HG02763 (cell line): ENCODE measurements at regions not wholly inside any gene's neighbourhood (a gene's known extent, or its start where the extent isn't known, plus 50 kb on each side); places are given as distances from the start of the nearest gene placed in this dataset.
"Not testable (repeated sequence)": the region's sequence is repeated elsewhere in the genome, so short reads cannot be mapped to it uniquely, and the experiment has no call there.

Experiments
- ATAC-seq: cut with Tn5 transposase; IDR thresholded peaks from one replicate; pipeline ENCODE4 v1.9.1; 2021; ENCODE audit warnings: mild to moderate bottlenecking, moderate library complexity; ENCODE audit not compliant: unreplicated experiment

DNA sequence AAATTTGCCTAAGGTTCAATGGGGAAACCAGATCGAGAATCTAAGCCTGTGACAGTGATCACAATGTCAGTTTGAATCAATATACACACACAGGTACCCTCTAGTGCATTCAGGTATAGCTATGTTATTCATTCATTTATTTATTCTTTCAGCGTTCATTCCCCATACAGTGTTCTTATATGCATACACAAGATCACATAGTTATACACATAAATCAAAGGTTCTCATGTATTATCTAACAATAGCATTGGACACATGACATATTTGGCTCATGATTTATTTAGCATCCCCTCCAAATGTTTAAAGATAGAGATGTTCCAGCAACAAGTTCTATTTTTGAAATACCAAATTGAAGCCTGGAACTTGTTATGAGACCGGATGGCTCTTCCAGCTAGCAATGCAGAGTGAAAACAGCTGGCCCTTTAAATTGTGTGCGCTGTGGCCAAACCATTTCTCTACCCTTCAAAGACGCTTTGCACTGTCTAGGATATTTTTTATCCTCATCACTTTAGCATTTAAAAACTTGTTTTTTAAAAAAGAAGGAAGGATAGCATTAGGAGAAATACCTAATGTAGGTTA is 131.0 kb downstream of the ATXN3L start:
- no peak for ATAC-seq

DNA sequence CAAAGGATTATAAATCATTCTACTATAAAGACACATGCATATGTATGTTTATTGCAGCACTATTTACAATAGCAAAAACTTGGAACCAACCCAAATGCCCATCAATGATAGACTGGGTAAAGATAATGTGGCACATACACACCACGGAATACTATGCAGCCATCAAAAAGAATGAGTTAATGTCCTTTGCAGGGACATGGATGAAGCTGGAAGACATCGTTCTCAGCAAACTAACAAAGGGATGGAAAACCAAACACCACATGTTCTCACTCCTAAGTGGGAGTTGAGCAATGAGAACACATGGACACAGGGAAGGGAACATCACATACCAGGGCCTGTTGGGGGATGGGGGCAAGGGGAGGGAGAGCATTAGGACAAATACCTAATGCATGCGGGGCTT is 133.2 kb downstream of the ATXN3L start:
- ATAC-seq: not testable (repeated sequence)

DNA sequence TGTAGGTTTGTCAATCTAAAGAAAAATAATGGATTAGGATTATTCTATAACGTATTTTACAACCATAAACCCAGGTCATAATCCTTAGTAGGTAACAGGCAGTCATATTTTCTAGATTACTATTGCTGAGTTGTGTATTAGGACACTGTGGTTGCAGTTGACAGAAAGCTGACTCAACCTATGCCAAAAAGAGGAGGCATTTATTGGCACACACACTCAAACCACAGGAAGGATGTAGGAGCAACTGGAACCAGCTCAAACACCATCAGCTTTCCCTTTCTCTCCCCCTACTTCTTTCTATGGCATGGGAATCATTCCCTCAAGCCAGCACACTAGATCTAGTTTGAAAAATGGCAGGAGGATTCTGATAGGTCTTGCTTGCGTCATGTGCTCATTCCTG is 136.4 kb upstream of the FAM9C start:
- no peak for ATAC-seq

DNA sequence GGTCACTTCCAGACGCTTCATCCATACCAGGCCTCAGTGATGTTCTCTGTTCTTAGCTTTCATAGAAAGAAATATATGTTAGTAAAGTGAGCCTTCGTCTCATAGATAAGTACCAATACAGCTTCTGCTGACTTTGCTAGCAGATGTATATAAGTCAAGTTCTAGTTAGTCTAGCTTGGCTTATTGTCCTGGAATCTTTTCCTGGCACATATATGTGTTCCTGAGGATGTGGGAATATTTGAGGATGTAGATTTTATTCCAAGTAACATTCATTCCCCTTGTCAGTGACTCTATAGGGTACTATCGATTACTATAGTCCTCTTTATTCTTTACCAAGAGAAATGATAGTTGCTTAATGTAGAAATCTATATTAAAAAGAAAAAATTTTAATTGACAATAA is 135.2 kb upstream of the FAM9C start:
- ATAC-seq: no peak

DNA sequence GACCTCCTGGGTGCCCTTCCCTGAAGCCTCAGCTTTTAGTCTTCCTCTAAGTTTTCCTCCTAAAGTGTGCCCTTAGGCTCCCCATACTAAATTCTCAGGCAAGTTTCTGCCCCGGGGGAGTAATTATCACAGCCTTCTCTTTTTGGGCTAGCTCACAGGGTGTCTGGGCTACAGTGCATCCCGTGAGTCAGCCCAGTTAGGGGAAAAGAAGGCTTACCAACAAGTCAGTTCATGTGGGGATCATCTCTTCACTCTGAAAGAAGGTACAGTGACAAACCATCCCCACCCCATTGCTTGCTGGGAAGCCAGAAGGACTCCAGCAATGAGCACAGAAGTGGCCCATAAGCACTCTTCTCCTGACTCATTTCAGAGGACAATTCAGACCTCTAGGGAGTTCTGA is 134.7 kb upstream of the FAM9C start:
- no peak for ATAC-seq

DNA sequence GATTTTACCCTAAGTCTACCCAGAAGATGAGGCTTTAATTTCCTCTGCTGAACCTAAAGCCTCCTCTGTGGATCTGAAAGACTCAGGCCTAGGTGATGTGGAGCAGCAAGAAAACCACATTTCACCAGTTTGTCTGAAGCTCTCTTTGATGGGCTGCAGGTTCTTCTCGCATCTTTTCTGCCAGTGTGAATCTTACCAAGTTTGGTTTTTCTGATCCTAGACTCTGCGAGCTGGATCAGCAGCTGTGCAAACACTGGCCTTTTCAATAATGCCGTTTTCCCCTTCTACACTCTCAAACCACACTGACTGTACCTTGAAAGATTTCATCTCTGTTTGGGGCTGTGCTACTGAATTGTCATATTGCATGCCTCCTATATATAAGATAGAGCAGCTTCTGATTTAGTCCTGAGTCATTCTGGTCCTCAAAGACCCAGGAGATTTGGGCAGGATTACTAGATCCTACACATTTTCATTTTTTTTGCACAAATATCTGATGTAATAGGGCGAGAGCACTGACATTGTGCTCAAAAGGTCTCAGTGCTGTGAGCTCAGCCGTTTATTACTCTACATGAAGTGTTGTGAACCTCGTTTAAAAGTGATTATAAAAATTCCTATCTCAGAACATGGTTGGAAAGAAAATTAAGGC is 133.6 kb upstream of the FAM9C start:
- no peak for ATAC-seq

DNA sequence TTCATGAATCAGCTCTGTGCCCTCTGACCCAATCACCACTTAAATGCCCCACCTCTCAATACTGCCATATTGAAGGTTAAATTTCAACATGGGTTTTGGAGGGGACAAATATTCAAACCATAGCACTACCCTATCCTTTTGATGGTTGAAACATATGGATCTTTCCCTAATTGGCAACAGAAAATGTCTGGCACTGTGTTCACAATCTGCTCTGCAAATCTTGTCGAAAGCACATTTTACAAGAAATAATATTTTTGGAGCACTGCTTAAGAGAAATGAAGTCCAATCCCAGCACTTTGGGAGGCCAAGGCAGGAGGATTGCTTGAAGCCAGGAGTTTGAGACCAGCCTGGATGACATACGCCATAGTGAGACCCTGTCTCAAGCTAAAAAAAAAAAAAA is 130.6 kb upstream of the FAM9C start:
- ATAC-seq: no peak

DNA sequence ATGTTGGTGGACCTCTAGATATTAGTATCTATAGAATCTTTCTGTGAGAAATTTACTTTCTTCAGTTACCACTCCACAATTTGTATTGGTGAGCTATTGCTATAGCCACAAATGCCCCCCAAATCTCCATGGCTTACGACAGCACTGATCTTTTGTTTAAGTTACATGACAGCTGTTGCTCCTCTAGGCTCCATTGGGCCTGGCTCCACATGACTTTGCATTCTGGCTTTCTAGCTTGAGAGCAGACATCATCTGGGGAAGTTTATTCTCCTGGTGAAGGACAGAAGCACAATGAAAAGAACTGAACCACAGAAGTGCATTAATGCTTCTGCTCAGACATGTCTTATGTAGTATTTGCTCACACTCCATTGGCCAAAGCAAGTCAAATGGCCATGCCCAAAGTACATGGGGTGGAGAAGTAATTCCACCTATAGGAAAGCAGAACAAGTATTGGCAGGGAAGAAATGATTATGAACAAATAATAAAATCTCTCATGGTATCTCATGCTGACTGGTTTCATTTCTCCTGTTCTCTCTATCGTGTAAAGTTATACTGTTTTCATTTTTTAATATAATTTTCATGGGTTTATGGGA is 126.6 kb upstream of the FAM9C start:
- no peak for ATAC-seq

DNA sequence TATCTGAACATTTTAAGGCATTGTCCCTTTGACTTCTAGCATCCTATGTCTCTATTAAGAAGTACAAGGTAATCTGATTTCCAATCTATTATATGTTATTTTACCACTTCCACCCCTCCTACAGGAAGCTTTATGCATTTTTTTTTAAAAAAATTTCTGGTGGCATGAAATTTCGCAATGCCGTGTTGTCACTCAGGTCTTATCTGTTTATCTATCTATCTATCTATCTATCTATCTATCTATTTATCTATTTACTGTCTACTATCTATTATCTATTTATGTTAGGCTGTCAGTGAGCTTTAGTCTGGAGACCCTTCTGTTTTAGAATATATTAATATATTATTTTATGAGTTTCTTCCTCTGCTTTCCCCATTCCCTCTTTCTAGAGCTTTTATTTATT is 125.3 kb upstream of the FAM9C start:
- ATAC-seq: no peak

DNA sequence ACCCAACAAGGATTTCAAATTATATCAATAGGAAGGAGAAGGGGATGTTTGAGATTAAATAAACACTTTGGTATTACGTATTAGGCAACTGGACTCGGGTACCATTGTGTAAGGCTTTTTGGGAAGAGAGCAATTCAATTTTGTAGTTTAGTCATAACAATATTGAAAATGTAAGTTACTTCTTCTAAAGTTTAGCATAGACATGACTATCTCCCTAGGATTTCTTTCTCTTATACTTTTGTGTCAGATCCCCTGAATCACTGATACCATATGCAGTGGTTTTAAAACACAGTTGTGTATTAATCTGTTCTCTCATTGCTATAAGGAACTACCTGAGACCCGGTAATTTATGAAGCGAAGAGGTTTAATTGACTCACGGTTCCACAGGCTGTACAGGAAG is 123.8 kb upstream of the FAM9C start:
- no peak for ATAC-seq

DNA sequence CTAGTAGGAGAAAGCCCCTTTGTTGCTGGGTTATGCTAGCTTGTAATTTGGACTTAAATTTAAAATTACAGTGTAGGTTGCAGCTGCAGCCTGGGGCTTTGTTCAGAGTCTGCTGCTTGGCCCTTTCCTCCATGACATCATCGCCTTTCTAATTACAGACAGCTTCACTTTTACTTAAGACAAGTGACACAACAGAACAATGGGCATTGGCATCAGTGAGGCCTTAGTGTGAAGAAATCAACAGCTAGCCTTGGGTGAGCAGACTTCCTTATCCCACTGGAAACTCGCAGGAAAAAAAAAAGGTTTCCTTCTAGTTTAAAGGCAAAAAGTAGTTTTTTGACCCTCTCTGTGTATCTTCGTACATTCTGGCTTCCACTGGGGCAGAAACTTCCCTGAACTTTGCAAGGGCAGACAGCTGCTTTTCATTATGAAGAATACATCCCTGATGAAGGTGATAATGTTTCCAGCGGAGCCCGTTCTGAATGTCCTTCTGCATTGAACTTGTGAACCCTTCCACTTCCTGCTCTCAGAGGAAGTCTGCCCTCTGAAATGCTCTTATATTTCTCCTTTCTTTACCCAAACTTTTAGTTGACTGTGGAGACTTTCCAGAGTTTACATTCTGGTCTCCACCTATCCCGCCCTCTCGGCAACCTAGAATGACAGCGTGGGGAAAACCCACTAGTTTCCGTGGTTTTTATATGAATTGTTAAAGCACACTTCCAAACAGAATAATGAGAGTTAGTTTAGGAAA is 123.2 kb upstream of the FAM9C start:
- no peak for ATAC-seq

DNA sequence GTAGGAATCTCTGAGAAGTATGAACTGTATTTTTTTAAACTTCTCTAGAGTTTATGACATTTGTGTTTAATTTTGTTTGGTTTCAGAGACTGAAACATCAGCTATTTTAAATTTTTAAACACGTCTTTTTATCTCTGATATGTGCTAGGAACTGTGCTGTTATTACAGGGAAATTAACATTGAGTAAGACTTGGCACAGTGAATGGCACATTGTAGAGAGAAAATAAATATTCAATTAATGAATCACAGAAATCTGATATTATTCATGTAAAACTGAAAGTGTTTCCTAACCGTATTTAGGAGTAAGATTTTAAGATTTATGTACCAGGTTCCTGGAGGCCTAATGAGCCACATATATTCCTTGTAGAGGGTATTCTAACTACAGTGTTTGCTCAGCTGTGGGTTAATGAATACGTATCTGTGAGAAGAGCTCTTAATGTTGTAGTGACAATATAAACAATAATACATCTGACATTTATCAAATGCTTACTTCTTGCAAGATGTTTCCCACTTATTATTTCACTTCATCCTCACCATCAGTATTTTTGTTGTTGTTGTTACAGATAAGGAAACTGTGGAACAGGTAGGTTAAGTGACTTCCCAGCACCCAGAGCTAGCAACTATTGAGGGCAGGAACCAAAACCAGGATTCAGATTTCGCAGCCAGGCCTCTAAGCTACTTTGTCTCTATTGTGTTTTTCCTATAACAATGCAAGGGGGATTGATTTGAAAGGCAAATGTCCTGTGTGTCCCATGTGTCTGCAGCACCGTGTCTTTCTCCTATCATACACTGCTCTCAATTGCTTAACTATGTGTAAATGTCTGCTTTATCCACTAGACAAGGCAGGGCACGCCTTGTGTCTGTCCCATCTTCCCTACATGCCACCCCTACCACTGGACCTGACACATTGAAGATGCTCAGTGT is 121.1 kb upstream of the FAM9C start:
- ATAC-seq: no peak

DNA sequence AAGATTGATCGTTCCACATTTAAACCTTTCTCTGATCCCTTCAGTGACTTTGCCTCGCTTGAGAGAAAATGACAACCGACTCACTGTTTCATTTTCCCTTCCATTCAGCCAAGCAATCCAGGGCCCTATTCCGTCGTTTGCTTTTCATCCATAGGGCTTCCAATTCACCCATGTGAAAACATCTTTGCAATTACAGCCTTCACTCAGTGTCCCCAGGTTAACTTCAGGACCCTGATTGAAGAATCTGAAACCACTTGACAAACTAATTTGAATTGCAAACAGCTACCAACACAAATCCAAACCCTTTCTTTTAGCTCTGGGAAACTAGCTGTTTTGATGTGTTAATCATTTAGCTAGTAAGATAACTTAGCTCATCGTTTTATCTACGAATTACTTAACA is 120.2 kb upstream of the FAM9C start:
- no peak for ATAC-seq

DNA sequence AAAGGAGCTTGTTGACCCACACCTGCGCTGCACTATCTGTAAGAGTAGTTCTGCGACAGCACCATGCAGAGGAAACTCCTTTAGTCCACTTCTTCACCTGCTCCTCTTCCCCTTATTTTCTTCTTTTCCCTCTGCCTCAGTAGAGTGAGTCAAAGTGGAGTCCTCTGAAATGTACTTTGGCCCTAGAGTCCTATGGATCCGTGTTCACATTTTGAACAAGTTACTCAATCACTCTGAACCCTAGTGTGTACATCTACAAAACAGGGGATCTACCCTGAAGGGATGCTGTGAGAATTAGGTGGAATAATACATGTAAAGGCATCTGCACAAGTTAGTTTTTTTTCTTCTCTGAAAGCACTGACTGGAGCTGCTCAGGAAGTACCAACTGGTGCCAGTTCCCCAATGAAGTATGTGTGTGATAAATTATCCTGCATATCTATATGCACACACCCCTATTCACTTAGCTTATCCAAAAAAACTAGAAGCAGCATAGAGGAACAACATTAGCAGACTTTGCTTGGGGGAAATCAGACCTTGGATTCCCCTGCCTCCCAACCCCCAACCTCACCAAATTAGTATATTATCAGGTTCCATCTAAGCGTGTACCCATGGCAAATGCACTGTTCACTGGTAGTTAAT is 118.5 kb upstream of the FAM9C start:
- ATAC-seq: no peak

DNA sequence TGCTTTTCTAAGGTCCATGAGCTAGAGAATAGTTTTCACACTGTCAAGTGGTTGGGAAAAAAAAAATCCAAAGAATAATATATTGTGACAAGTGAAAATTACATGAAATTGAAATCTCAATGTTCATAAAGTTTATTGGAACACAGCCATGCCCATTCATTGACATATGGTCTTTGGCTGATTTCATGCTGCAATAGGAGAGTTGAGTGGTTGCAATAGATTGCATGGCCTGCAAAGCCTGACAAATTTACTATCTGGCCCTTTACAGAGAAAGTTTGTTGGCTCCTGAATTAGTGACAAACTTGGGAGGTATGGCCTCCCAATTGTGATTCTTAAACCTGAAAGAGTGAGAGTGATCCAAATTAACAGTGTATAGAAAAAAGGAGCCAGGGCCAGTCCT is 115.5 kb upstream of the FAM9C start:
- no peak for ATAC-seq

DNA sequence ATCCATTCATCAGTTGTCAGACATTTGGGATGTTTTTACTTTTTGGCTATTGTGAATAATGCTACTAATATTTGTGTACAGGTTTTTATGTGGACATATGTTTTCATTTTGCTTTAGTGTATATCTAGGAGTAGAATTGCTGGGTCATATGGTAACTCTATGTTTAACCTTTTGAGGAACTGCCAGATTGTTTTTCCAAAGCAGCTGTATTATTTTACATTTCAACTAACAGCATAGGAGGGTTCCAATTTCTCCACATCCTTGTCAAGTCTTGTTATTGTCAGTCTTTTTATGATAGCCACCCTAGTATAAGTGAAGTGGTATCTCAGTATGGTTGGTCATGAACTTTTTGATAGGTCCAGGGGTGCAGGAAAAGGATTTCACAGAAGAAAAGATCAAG is 114.5 kb upstream of the FAM9C start:
- ATAC-seq: no peak

DNA sequence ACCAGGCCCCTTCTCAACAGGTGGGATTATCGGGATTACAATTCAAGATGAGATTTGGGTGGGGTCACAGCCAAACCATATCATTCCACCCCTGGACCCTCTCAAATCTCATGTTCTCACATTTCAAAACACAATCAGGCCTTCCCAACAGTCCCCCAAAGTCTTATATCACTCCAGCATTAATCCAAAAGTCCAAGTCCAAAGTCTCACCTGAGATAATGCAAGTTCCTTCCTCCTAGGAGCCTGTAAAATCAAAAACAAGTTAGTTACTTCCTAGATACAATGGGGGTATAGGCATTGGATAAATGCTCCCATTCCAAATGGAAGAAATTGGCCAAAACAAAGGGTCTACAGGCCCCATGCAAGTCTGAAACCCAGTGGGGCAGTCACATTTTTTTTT is 111.1 kb upstream of the FAM9C start:
- ATAC-seq: not testable (repeated sequence)

DNA sequence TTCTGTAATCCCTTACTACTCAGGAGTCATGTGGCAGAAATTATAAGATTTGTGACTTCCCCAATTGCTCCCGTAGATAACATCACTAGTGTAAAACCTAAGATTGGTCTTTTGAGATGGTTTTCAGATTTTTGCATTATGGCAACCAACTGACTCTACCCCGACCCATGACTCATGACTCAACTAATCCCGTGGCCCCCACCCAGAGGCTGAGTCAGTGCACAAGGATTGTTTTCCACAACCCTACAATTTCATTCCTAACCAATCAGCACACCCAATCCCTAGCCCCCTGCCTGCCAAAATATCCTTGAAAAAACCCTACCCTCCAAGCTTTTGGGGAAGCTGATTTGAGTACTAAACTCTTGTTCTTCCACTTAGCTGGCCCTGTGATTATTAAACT is 109.4 kb upstream of the FAM9C start:
- ATAC-seq: no peak

DNA sequence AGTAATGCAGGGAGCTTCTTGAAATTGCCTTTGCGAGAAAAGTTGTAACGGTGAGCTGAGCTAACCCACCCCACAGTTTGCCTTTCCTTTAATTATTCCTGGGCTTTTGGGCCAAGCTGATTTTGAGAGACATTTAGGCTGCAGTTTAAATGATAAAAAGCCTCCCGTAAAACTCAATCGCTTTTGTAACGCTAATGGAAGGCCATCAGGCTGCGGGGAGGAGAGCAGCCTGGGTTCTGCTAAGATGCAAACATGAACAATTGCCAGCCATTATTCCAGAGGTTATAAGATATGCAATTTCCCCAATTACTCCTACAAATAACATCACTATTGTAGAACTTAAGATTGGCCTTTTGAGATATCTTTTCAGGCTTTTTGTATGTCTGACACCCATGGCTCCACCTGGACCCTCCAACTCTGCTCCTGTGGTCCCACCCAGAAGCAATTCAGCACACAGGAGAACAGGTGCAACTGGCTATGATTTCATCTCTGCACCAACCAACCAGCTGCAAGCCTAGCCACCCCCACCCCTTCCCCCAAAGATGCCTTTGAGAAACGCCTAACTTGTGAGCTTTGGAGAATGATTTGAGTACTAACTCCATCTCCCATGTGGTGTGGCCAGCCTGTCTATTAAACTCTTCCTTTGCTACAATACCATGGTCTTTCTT is 108.2 kb upstream of the FAM9C start:
- no peak for ATAC-seq
